DMS114 treated with DMSO at 0.1 percent for 48 hours (cell line): ENCODE measurements at regions not wholly inside any gene's neighbourhood (a gene's known extent, or its start where the extent isn't known, plus 50 kb on each side); places are given as distances from the start of the nearest gene placed in this dataset.

ENCODE experiments used
- DNase-seq: peaks from one replicate; lab custom pipeline; 2025; ENCODE audit not compliant: unreplicated experiment; lab: John Stamatoyannopoulos, UW

DNA sequence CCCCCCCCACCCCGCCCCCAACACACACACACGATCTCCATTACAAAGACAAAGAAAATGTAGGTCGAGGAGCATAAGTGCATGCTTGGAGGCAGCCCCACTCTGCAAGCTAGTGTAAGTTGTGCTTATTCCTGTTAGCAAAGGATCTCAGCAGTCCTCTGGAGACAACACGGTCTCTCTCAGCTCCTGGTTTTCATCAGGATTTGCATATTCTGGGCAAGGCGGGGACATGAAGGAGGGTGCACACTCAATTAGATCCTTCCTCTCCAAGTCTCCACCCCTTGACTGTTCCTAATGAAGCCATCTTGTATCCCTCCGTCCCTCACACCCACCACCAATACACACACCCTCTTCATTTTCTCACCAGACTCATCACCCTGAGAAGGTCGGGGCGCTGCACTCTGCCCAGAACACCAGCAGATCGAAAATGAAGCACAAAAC lies 63.8 kb downstream of the MRPL46 start:
- no peak for DNase-seq

DNA sequence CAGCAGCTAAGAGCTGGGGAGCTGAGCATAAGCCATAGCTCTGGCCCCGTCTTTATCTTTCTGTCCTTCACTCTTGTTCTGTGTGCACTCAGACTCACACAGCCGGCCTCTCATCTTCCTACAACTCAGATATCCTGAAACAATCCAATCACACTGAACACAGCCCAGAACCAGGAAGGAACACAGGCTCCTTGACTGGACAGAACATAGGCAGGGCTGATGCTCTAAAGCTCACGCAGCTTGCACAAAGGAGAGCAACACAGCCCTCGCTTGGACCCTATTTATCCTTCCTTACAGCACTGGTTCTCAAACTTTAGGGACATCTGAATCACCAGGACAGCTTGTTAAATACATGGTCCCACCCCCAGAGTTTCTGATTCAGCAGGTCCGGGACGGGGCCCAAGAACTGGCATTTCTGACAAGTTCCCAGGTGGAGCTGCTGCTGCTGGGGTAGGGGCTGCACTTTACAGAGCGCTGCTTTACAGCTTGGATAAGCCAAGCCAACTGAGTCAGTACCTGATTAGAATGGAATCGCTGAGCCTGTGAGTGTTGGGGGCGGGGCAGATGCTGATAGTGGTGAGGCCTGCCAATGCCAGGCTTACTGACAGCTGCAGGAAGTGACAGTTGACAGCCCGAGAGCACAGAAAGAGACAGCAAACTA lies 65.1 kb downstream of the MRPL46 start:
- DNase-seq = no peak

DNA sequence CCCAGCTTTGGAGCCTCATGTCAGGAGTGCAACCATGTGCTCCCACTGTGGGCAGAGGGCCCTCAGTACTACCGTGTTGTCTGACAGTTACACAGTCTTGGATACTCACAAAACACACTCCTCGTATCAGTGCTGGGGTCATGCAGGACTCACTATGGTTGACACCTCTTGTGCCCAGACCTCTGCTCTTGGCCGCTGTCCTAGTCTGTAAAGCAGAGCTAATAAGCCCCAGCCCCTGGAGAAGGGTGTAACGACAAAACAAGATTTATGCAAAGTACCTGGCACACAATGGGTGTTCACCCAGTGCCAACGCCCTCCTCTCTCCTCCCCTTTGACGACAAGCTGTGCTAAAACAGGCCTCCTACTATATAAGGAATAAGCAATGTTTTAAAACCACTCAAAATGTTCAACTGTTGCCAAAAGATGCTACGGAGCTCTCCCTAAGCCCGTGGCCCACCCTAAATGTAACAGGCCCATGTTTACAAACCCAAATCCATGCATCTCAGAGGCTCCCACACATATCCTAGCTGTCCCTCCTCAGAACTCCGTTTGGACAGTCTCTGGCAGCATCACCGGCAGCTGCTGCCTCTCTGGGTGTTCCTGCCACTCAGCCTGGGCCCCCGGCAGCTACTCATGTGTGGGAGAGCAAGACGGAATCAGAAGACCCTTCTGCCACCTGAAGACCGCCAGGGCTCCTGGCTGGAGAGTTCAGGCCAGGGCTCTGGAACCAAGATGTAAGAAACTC lies 65.8 kb downstream of the MRPL46 start:
- no peak for DNase-seq

DNA sequence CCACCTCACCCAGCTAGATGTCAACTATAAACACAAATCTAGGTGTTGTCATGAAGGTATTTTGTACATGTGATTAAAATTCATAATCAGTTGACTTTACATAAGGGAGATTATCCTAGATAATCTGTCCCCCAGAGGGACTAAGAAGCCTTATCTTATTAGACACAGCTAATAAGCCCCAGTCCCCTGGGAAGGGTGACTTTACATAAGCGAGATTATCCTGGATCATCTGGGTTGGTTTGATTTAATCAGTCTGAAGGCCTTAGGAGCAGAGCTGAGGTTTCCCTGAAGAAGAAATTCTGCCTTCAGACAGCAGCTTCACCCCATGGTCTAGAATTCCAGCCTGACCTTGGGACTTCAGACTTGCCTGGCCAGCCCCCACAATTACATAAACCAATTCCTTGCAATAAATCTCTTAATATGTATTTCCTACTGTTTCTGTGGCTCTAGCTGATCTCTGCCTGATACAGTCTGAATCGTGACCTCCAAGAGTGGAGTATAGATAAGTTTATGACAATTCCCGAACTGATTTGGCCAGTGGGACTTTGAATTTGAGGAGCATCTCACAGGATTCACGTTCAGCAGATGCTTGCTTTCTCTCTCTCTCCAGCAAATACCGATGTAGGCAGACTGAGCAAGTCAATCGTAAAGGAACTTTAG lies 66.5 kb downstream of the MRPL46 start:
- DNase-seq = no peak

DNA sequence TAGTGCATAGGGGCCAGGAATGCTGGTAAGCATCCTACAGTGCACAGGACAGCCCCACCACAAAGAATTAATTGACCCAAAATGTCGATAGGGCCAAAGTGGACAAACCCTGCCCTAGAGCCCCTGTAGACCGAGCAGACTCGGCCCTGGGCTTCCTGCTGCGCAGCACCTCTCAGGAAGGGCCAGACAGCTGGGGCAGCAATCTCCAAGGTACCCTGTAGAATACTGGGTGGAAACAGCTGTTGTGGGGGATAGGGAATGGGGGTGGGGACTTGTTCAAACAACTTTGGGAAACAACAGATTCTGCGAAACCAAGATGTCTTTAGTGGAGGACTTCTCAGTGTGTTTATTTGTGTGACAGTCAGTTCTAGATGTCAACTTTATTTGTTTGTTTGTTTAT lies 67.1 kb downstream of the MRPL46 start:
- DNase-seq = no peak

DNA sequence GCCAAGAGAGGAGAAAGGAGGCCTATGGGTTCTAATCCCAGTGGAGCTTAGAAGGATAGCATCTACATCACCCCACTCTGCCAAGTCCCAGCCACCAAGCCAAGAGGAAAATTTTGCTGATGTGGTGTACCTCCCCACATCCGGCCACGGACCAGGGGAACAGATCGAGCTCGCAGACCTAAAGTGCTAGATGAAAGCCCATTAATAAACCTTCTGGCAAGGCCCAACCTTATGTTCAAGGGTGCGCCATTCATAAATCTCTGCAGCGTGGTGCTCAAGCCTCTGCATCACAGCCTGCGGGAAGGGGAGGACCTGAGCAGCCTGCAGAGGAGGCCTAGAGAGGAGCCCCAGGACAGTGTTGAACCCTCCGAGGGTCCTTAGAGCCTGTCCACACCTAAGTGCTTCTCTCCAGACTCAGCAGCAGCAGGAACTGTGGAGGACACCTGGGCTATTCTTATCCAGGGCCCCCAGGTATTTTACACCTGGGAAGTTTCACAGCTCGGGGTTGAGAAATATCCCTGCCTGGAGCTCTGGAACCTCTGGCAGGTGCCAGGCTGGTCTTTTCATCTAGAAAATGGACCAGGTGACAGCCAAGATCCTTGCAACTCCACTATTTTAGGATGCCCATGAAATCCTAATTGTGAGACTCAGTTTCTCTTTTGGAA lies 68.0 kb downstream of the MRPL46 start:
- no peak for DNase-seq

- DNase-seq = no peak
Observed at GRCh38 chr15:88398011-88398410, 69.2 kb downstream of the MRPL46 start.

GRCh38 chr15:88397506-88397905 lies 69.7 kb downstream of the MRPL46 start:
- DNase-seq = no peak

DNA sequence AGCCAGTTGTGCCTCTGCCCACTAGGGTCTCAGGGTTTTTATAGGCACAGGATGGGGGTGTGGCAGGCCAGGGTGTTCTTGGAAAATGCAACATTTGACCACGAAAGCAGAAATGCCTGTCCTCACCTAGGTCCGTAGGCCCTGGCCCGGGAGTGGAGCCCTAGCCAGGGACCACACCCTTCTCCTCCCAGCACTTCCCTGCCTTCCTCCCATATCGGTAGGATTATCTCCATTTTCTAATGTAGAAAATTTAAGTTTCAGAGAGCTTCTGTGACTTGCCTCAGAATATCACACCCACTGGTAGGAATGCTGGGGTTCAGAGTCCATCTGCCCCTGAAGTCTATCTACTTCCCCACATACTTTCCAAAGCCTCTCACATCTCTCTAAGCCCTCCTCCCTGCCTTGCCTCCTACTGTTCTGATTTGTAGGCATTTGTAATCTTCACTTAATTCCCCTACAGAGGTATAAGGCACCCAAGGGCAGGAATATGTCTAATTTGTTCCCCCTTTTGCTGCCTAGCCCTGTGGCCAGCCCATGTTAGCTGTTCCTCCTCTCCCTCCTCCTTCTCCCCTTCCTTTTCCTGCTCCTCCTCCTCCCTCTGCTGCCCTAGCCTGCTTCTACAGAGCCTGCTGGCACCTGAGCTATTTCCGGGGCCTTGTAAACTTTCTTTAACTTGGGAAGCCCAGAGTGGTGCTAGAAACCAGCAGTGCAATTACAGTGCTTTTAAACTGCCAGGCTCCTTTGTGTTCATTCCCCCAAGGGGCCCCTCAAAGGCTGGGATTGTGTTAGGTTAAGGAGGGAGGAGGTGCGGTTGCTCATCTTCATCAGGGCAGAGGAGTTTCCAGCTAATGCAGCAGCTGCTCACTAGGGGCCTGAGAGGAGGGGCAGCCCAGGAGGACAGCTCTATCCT lies 71.1 kb downstream of the MRPL46 start:
- no peak for DNase-seq

DNA sequence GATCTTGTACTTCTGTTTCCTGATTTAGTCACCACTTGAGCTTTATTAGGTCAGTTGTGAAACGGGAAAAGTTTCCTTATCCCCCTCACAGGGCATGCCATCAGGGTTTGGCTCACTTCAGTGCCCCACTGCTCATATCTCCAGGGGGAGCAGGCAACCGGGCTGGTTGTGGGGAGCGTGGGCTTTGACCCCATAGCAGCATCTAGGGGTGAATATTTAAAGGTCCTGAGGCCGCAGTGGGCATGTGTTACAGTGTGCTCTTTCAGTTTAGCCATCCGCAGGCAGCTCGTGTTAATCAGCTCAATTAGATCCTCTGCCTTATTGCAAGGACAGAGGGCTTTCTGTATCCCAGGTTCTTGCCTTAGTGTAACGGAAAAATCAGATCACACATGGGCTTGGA lies 71.9 kb downstream of the MRPL46 start:
- no peak for DNase-seq

DNA sequence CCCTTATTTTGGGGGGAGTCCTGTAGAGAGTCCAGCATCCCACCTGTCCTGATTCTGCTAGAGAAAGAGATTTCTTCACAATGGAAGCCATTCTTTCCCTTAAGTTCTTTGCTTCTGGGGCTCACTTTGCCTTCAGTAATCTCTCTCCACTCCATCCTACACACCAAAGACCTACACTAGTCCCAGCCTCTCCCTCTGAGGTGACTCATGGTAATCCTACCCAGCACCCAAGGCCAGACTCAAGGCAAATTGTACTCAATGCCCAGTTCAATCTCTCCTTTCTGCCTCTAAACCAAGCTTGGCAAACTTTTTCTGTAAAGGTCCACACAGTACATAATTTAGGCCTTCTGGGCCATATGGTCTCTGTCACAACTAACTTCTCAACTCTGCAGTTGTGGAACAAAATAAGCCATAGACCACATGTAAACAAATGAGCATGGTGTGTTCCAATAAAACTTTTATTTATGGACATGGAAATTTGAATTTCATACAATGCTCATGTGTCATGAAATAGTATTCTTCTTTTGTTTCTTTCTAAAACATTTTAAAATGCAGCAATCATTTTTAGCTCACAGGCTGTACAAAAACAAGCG lies 72.5 kb downstream of the MRPL46 start:
- DNase-seq = no peak

DNA sequence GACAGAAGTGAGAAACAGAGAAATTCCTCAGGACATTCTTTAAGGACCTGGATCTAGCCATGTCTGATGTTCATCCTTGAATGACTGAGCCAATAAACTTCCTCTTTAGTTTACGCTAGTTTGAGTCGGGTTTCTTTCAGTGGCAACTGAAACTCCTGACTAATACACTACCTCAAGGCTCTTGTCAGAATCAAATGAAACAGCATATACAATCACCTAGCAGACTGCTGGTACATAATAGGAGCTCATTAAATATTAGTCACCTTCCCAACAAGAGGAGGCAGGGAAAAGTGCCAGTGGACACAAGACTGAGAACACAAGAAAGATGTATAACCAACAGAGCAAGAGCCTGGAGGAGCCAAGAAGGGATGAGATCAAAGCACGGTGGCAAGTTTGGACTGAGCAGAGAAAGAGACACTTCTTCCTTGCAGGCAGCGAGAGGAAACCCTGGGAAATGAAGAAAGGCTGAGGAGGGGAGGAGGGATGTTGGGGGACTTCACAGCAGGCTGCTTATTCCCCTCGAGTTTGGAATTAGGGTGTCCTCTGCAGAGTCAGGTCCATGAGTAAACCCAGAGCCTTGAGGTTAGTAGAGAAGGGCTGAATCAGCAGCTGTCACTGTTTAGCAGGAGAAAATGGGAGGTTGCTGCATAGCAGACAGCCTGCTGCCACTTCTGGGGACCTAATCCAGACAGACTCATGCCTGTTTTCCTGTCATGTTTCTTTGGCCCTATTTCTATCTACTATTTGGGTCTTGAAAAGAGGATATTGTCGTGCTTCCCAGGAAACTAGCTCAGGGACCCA lies 73.3 kb downstream of the MRPL46 start:
- DNase-seq = no peak

- DNase-seq = no peak
Observed at GRCh38 chr15:88391700-88392099, 75.5 kb downstream of the MRPL46 start.

DNA sequence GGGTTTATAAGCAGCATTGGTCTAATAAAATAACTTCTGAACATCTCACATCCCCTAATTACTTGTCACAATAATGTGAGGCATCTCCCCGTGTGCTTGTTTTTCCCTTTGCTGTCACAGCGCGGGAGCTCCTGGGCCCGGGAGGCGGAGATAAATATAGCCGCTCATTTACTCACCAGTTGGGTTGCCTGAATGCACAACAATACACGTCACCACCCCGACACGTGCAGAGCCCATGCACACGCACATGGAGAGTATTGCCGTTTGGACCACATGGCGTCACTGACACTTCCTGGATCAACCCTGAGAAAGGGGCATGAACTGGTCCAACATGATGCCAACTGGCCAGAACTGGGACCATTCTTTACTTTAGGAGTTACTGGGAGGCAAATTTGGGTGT lies 76.2 kb downstream of the MRPL46 start:
- DNase-seq = no peak

GRCh38 chr15:88390164-88390901 lies 76.9 kb downstream of the MRPL46 start:
- no peak for DNase-seq

DNA sequence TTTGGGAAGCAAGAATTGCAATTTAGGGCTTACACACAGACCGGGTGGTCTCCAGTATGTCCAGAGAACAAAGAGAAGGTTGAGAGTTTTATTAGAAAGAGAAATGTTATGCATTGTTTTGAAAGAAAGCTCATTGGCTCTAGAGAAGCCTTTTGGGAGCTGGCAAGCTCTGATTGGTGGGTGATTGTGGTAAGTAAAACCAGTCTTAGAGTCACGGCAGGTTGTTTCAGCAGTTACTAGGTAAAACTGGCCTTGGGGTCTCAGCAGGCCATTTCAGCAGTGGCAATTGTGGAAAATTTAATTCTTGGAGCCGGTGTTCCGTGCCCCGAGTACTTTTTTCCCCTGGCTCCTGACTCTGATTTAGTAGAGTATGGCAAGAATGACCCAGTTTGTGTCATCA lies 78.1 kb downstream of the MRPL46 start:
- no peak for DNase-seq

DNA sequence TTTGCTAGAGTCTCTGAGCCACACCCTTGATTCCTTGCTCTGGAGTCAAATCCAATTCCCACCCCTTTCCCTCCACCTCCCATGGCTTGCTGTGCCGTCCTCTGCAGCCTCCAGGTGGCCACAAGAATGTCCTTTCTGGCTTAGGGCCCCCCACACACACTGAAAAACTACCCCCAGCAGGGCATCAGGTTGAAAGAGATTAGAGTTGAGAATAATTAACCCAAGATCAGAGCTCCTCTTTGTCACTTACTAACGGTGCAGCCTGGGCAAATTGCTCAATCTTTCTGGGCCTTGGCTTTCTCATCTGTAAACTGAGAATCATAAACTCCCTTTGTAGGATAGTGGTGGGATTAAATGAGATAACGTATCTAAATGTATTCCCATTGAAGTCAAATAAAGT lies 78.5 kb downstream of the MRPL46 start:
- no peak for DNase-seq

DNA sequence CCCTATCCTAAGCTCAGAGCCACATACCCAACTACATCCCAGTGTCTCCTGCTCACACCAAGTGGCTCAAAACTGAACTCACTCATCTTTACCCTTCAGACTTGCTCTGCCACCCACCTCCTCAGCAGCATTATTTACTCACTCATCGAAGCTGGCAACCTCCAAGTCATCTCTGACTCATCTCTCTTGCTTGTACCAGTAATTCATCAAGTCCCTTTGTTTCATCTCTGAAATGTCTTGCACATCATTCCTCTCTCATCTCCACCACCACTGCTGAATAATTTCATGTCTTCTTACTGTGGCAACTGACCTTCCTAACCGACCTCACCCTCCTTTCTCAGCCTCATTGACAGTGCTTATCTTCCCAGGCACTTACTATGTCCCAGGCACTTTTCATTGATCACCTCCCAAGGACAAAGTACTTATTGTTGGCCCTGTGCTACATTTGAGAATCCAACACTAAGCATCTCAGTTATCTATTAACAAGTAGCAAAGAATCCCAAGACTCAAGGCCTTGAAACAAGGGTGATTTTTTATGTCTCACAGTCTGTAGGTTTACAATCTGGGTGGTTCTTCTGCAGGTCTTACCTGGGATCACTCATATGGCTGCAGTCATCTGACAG lies 82.0 kb downstream of the MRPL46 start:
- no peak for DNase-seq
